NT2/D1 (cell line): ENCODE measurements at regions not wholly inside any gene's neighbourhood (a gene's known extent, or its start where the extent isn't known, plus 50 kb on each side); places are given as distances from the start of the nearest gene placed in this dataset.
"Not testable (repeated sequence)": the region's sequence is repeated elsewhere in the genome, so short reads cannot be mapped to it uniquely, and the experiment has no call there.

Source experiments
- YY1 ChIP-seq: IDR thresholded peaks from 2 replicates; pipeline ENCODE4 v1.6.1; 2011; ENCODE audit not compliant: insufficient read length, insufficient read depth
- ZNF274 ChIP-seq: IDR thresholded peaks from 2 replicates; pipeline ENCODE4 v1.6.1; 2011; ENCODE audit warnings: mild to moderate bottlenecking, low read depth, low read length

DNA sequence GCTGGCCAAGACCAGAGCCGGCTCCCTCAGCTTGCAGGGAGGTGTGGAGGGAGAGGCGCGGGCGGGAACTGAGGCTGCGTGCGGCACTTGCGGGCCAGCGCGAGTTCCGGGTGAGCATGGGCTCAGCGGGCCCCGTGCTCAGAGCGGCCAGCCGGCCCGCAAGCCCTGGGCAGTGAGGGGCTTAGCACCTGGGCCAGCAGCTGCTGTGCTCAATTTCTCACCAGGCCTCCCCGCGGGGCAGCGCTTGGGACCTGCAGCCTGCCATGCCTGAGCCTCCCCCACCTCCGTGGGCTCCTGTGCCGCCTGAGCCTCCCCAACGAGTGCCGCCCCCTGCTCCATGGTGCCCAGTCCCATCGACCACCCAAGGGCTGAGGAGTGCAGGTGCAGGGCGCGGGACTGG is 369.2 kb upstream of the NRG3 start:
- TF ChIP-seq ZNF274, YY1: not testable (repeated sequence)
